ENCODE measurements at regions not wholly inside any gene's neighbourhood (a gene's known extent, or its start where the extent isn't known, plus 50 kb on each side); places are given as distances from the start of the nearest gene placed in this dataset.

- TF ChIP-seq POLR2A (IDR thresholded peaks at IDR 0.05; ENCODE audit: low read length) (no peak), GATA1 (IDR thresholded peaks at IDR 0.05; ENCODE audit: low read depth, low read length) (no peak)
Measured at GRCh38 chr5:96601715-96602244, 60.4 kb upstream of the CAST start.

All from erythroblast (primary cell).